HG02938 (cell line): ENCODE measurements at regions not wholly inside any gene's neighbourhood (a gene's known extent, or its start where the extent isn't known, plus 50 kb on each side); places are given as distances from the start of the nearest gene placed in this dataset.
"Not testable (repeated sequence)": the region's sequence is repeated elsewhere in the genome, so short reads cannot be mapped to it uniquely, and the experiment has no call there.

Experiments used
- ATAC-seq: cut with Tn5 transposase; IDR thresholded peaks from one replicate; pipeline ENCODE4 v1.9.1; 2021; ENCODE audit warnings: mild to moderate bottlenecking, moderate library complexity; ENCODE audit not compliant: unreplicated experiment

- ATAC-seq = no peak
Measured at GRCh38 chr5:12095808-12096281, 191.6 kb upstream of the CTNND2 start.

- no peak for ATAC-seq
Measured at GRCh38 chr5:12093586-12093985, 189.3 kb upstream of the CTNND2 start.

GRCh38 chr5:12080761-12081160, 176.5 kb upstream of the CTNND2 start:
- no peak for ATAC-seq

GRCh38 chr5:12078286-12078685, 174.0 kb upstream of the CTNND2 start:
- ATAC-seq = not testable (repeated sequence)

GRCh38 chr5:12073426-12073825, 169.2 kb upstream of the CTNND2 start:
- no peak for ATAC-seq

GRCh38 chr5:12072441-12072840, 168.2 kb upstream of the CTNND2 start:
- ATAC-seq = no peak

GRCh38 chr5:12071455-12071854, 167.2 kb upstream of the CTNND2 start:
- no peak for ATAC-seq

- ATAC-seq = no peak
Measured at GRCh38 chr5:12023614-12024241, 119.5 kb upstream of the CTNND2 start.

- no peak for ATAC-seq
Measured at GRCh38 chr5:12022444-12022843, 118.2 kb upstream of the CTNND2 start.

- no peak for ATAC-seq
Measured at GRCh38 chr5:12019306-12019705, 115.1 kb upstream of the CTNND2 start.

- ATAC-seq = no peak
Measured at GRCh38 chr5:12017007-12017406, 112.8 kb upstream of the CTNND2 start.

- ATAC-seq = no peak
Measured at GRCh38 chr5:12016159-12016746, 112.0 kb upstream of the CTNND2 start.

GRCh38 chr5:12013351-12013750, 109.1 kb upstream of the CTNND2 start:
- ATAC-seq = no peak

- no peak for ATAC-seq
Measured at GRCh38 chr5:12003680-12004079, 99.4 kb upstream of the CTNND2 start.

- no peak for ATAC-seq
Measured at GRCh38 chr5:11998397-11998796, 94.2 kb upstream of the CTNND2 start.

- ATAC-seq = no peak
Measured at GRCh38 chr5:11997942-11998341, 93.7 kb upstream of the CTNND2 start.

GRCh38 chr5:11992518-11992917, 88.3 kb upstream of the CTNND2 start:
- no peak for ATAC-seq

GRCh38 chr5:11985993-11986392, 81.7 kb upstream of the CTNND2 start:
- ATAC-seq = no peak

- ATAC-seq = no peak
Measured at GRCh38 chr5:11984196-11984595, 80.0 kb upstream of the CTNND2 start.

- ATAC-seq = no peak
Measured at GRCh38 chr5:11981986-11982385, 77.7 kb upstream of the CTNND2 start.

- ATAC-seq = no peak
Measured at GRCh38 chr5:11977904-11978303, 73.7 kb upstream of the CTNND2 start.

- ATAC-seq = no peak
Measured at GRCh38 chr5:11973469-11973868, 69.2 kb upstream of the CTNND2 start.

- ATAC-seq = no peak
Measured at GRCh38 chr5:11963227-11963626, 59.0 kb upstream of the CTNND2 start.
